ENCODE measurements at regions not wholly inside any gene's neighbourhood (a gene's known extent, or its start where the extent isn't known, plus 50 kb on each side); places are given as distances from the start of the nearest gene placed in this dataset.

- TF ChIP-seq CTCF (IDR thresholded peaks at IDR 0.05): no peak
- Histone ChIP-seq H3K4me3 (no peak overlapping the region), H3K27ac (no peak overlapping the region), H3K4me1 (no peaks in the 10 kb centered on the region), H3K27me3 (no peaks in the 10 kb centered on the region), H3K36me3 (no peaks in the 10 kb centered on the region), H3K9me3 (no peaks in the 10 kb centered on the region)
- DNase-seq (ENCODE audit: low spot score): no peak
Observed at GRCh38 chr10:83937826-83938225, 201.5 kb upstream of the GHITM start.

GRCh38 chr10:83941189-83941588 lies 198.1 kb upstream of the GHITM start:
- no peaks in the 10 kb centered on the region for H3K9me3 ChIP-seq
- no peak for DNase-seq (ENCODE audit: low spot score)
- TF ChIP-seq CTCF (IDR thresholded peaks at IDR 0.05): no peak
- no peak overlapping the region for H3K27ac ChIP-seq
- no peaks in the 10 kb centered on the region for H3K27me3 ChIP-seq
- no peaks in the 10 kb centered on the region for H3K36me3 ChIP-seq
- H3K4me1 ChIP-seq: no peaks in the 10 kb centered on the region
- no peak overlapping the region for H3K4me3 ChIP-seq

GRCh38 chr10:83942410-83942809 lies 196.9 kb upstream of the GHITM start:
- Histone ChIP-seq H3K27ac (no peak overlapping the region), H3K9me3 (no peaks in the 10 kb centered on the region), H3K36me3 (no peaks in the 10 kb centered on the region), H3K4me1 (no peaks in the 10 kb centered on the region), H3K4me3 (no peak overlapping the region), H3K27me3 (no peaks in the 10 kb centered on the region)
- DNase-seq (ENCODE audit: low spot score): no peak
- no peak for TF ChIP-seq CTCF (IDR thresholded peaks at IDR 0.05)

GRCh38 chr10:83943049-83943448 lies 196.3 kb upstream of the GHITM start:
- TF ChIP-seq CTCF (IDR thresholded peaks at IDR 0.05): no peak
- no peaks in the 10 kb centered on the region for H3K4me1 ChIP-seq
- no peak for DNase-seq (ENCODE audit: low spot score)
- no peaks in the 10 kb centered on the region for H3K9me3 ChIP-seq
- no peaks in the 10 kb centered on the region for H3K27me3 ChIP-seq
- H3K4me3 ChIP-seq: no peak overlapping the region
- no peaks in the 10 kb centered on the region for H3K36me3 ChIP-seq
- H3K27ac ChIP-seq: no peak overlapping the region

- H3K4me1 ChIP-seq: no peaks in the 10 kb centered on the region
- no peak for TF ChIP-seq CTCF (IDR thresholded peaks at IDR 0.05)
- no peaks in the 10 kb centered on the region for H3K36me3 ChIP-seq
- no peaks in the 10 kb centered on the region for H3K27me3 ChIP-seq
- H3K27ac ChIP-seq: no peak overlapping the region
- no peak overlapping the region for H3K4me3 ChIP-seq
- H3K9me3 ChIP-seq: no peaks in the 10 kb centered on the region
- DNase-seq (ENCODE audit: low spot score): no peak
Observed at GRCh38 chr10:83943920-83944319, 195.4 kb upstream of the GHITM start.

GRCh38 chr10:83945982-83946718 lies 193.2 kb upstream of the GHITM start:
- H3K27me3 ChIP-seq: no peaks in the 10 kb centered on the region
- no peak overlapping the region for H3K4me3 ChIP-seq
- no peak for TF ChIP-seq CTCF (IDR thresholded peaks at IDR 0.05)
- no peak overlapping the region for H3K27ac ChIP-seq
- H3K4me1 ChIP-seq: no peaks in the 10 kb centered on the region
- no peaks in the 10 kb centered on the region for H3K36me3 ChIP-seq
- no peaks in the 10 kb centered on the region for H3K9me3 ChIP-seq
- DNase-seq (ENCODE audit: low spot score): no peak
